H9 (cell line): ENCODE measurements at regions not wholly inside any gene's neighbourhood (a gene's known extent, or its start where the extent isn't known, plus 50 kb on each side); places are given as distances from the start of the nearest gene placed in this dataset.

ENCODE experiments used
- DNase-seq: peaks from one replicate; pipeline ENCODE4 v3.0.0-alpha.2; 2017
- H2AFZ ChIP-seq: one replicate; pipeline ENCODE4 v1.6.1; 2013; ENCODE audit warnings: mild to moderate bottlenecking, low read length, control low read depth, moderate library complexity
- H2AK5ac ChIP-seq: 2 replicates; pipeline ENCODE4 v1.6.1; 2013; ENCODE audit warnings: low read length, control low read depth, mixed read lengths; ENCODE audit not compliant: insufficient read length
- H2BK120ac ChIP-seq: one replicate; pipeline ENCODE4 v1.6.1; 2013; ENCODE audit warnings: low read depth, mild to moderate bottlenecking, low read length, control low read depth, inconsistent platforms; ENCODE audit not compliant: poor library complexity, severe bottlenecking
- H2BK12ac ChIP-seq: 2 replicates; pipeline ENCODE4 v1.6.1; 2013; ENCODE audit warnings: low read length, control low read depth, mixed read lengths, low read depth; ENCODE audit not compliant: insufficient read length
- H2BK15ac ChIP-seq: 2 replicates; pipeline ENCODE4 v1.6.1; 2013; ENCODE audit warnings: low read depth, low read length, control low read depth
- H2BK20ac ChIP-seq: one replicate; pipeline ENCODE4 v1.6.1; 2013; ENCODE audit warnings: low read depth, mild to moderate bottlenecking, low read length, control low read depth, inconsistent platforms; ENCODE audit not compliant: poor library complexity, severe bottlenecking
- H2BK5ac ChIP-seq: 2 replicates; pipeline ENCODE4 v1.6.1; 2013; ENCODE audit warnings: low read length, control low read depth, mixed read lengths; ENCODE audit not compliant: insufficient read length
- H3K14ac ChIP-seq: 2 replicates; pipeline ENCODE4 v1.6.1; 2013; ENCODE audit warnings: low read length, control low read depth; ENCODE audit not compliant: insufficient read depth
- H3K18ac ChIP-seq: 2 replicates; pipeline ENCODE4 v1.6.1; 2013; ENCODE audit warnings: low read depth, mild to moderate bottlenecking, mixed read lengths, low read length, control low read depth; ENCODE audit not compliant: insufficient read length
- H3K23ac ChIP-seq: 2 replicates; pipeline ENCODE4 v1.6.1; 2013; ENCODE audit warnings: low read length, control low read depth, mixed read lengths, low read depth; ENCODE audit not compliant: insufficient read length
- H3K23me2 ChIP-seq: 2 replicates; pipeline ENCODE4 v1.6.1; 2013; ENCODE audit warnings: low read depth, mild to moderate bottlenecking, mixed read lengths, low read length, control low read depth; ENCODE audit not compliant: insufficient read length, poor library complexity, severe bottlenecking
- H3K27ac ChIP-seq: 2 replicates; pipeline ENCODE4 v1.5.1; 2013; ENCODE audit warnings: low read length, control low read depth, mixed read lengths, low read depth; ENCODE audit not compliant: insufficient read length
- H3K27me3 ChIP-seq: 2 replicates; pipeline ENCODE4 v1.6.1; 2013; ENCODE audit warnings: low read length, control low read depth, inconsistent platforms; ENCODE audit not compliant: insufficient read depth
- H3K4ac ChIP-seq: 2 replicates; pipeline ENCODE4 v1.6.1; 2013; ENCODE audit warnings: low read depth, mild to moderate bottlenecking, control low read depth, inconsistent platforms, low read length, moderate library complexity
- H3K4me1 ChIP-seq: 2 replicates; pipeline ENCODE4 v1.6.1; 2013; ENCODE audit warnings: low read length, control low read depth, inconsistent platforms; ENCODE audit not compliant: insufficient read depth
- H3K4me2 ChIP-seq: 2 replicates; pipeline ENCODE4 v1.6.1; 2013; ENCODE audit warnings: low read length, control low read depth, mixed read lengths; ENCODE audit not compliant: insufficient read length, insufficient read depth
- H3K56ac ChIP-seq: 2 replicates; pipeline ENCODE4 v1.6.1; 2013; ENCODE audit warnings: low read depth, mild to moderate bottlenecking, mixed read lengths, low read length, control low read depth; ENCODE audit not compliant: insufficient read length
- H3K79me1 ChIP-seq: 2 replicates; pipeline ENCODE4 v1.6.1; 2013; ENCODE audit warnings: low read depth, mild to moderate bottlenecking, moderate library complexity, low read length, control low read depth, inconsistent platforms; ENCODE audit not compliant: insufficient read depth, poor library complexity, severe bottlenecking
- H3K79me2 ChIP-seq: 2 replicates; pipeline ENCODE4 v1.6.1; 2013; ENCODE audit warnings: low read length, control low read depth, inconsistent platforms; ENCODE audit not compliant: insufficient read depth
- H3K9ac ChIP-seq: 2 replicates; pipeline ENCODE4 v1.6.1; 2013; ENCODE audit warnings: low read length, control low read depth, mixed read lengths; ENCODE audit not compliant: insufficient read length; ENCODE audit errors: extremely low read depth
- H3K9me3 ChIP-seq: one replicate; pipeline ENCODE4 v1.6.1; 2013; ENCODE audit warnings: low read depth, low read length, inconsistent platforms; ENCODE audit not compliant: control insufficient read depth
- H3T11ph ChIP-seq: one replicate; pipeline ENCODE4 v1.6.1; 2013; ENCODE audit warnings: mild to moderate bottlenecking, low read length, control low read depth, inconsistent platforms
- H4K20me1 ChIP-seq: one replicate; pipeline ENCODE4 v1.6.1; 2013; ENCODE audit not compliant: control insufficient read depth, insufficient read length, insufficient read depth
- H4K5ac ChIP-seq: 2 replicates; pipeline ENCODE4 v1.6.1; 2013; ENCODE audit warnings: low read depth, mild to moderate bottlenecking, mixed read lengths, low read length, control low read depth; ENCODE audit not compliant: insufficient read length
- H4K8ac ChIP-seq: replicated peaks from 2 replicates; pipeline ENCODE4 v1.6.1; 2013; ENCODE audit warnings: low read length, control low read depth, mixed read lengths, low read depth; ENCODE audit not compliant: insufficient read length
- H4K91ac ChIP-seq: 2 replicates; pipeline ENCODE4 v1.6.1; 2013; ENCODE audit warnings: low read depth, mild to moderate bottlenecking, moderate library complexity, mixed read lengths, low read length, control low read depth; ENCODE audit not compliant: insufficient read length
- H3K27ac Mint-ChIP-seq, 3 experiments: 2 replicates in 2 of 3; 3 replicates in 1 of 3; pipeline ENCODE4 v1.8.0; 2020 to 2021; ENCODE audit warnings: mixed read lengths in 3 of 3, mild to moderate bottlenecking in 1 of 3, moderate library complexity in 1 of 3
- H3K27me3 Mint-ChIP-seq: 2 replicates; pipeline ENCODE4 v1.8.0; 2021; ENCODE audit warnings: low read depth, mild to moderate bottlenecking, moderate library complexity, mixed read lengths
- H3K36me3 Mint-ChIP-seq, 3 experiments: 2 replicates in 2 of 3; 3 replicates in 1 of 3; pipeline ENCODE4 v1.8.0; 2020 to 2021; ENCODE audit warnings: low read depth in 3 of 3, mixed read lengths in 3 of 3; ENCODE audit not compliant: insufficient read depth in 1 of 3
- H3K4me1 Mint-ChIP-seq, 2 experiments: 2 replicates each; pipeline ENCODE4 v1.8.0; 2020; ENCODE audit warnings: mixed read lengths in 2 of 2
- H3K4me3 Mint-ChIP-seq, 2 experiments: 2 replicates in 1 of 2; 3 replicates in 1 of 2; pipeline ENCODE4 v1.8.0; 2020 to 2021; ENCODE audit warnings: mild to moderate bottlenecking in 2 of 2, mixed read lengths in 2 of 2, moderate library complexity in 1 of 2
- H3K9me3 Mint-ChIP-seq, 2 experiments: 2 replicates in 1 of 2; 3 replicates in 1 of 2; pipeline ENCODE4 v1.8.0; 2020; ENCODE audit warnings: mild to moderate bottlenecking in 2 of 2, mixed read lengths in 2 of 2, moderate library complexity in 1 of 2
- CTCF ChIP-seq: fragments of 200-600 bp; sonication (generic); conservative IDR thresholded peaks from 3 replicates; pipeline ENCODE4 v1.8.0; 2021; ENCODE audit warnings: antibody characterized with exemption, mild to moderate bottlenecking
- WGBS: extraction: QIAGEN DNeasy Blood & Tissue Kit; methylation state at CpG from one replicate; pipeline ENCODE4 v1.1.7; 2013; ENCODE audit warnings: missing lambda C conversion rate, low lambda C conversion rate, mixed read lengths; ENCODE audit not compliant: insufficient read length; ENCODE audit errors: extremely low coverage; 5-methylcytosine and 5-hydroxymethylcytosine counted together

DNA sequence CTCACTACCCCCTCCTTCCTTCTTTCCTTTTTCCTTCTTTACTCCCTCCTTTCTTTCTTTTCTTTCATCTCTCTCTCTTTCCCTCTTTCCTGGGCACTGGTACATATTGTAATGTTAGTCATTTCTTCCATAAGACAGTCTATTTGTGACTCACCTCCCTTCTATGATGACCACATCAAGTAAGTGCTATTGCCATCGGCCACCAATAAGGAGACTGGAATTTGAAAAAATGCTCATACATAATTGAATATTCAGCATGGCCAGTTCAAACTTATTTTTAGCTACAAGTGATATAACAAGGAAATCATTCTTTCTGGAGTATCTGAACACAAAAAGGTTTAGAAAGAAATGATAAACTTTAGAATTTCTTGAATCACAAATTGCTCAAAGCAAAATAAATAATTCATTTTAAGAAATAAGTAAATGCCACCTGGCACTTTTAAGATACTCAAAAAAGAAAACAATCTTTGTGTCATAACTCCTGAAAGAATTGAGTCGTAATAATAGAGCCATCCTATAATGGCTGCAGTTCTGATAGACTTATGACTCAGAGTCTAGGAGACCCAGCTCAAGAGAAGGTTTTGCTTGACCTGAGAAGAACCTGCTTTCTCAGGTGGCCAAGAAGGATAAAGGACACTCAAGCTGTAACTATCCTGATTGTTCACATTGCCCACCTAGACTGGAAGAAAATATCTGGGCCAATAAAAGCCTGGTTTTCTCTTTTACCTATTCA lies 51.6 kb upstream of the CCBE1 start:
- Histone ChIP-seq H3K4me2 (no peak overlapping the region), H3K4ac (no peak overlapping the region), H2BK120ac (no peak overlapping the region), H3K4me1 (no peaks in the 10 kb centered on the region), H3K79me1 (no peaks in the 10 kb centered on the region), H4K8ac (no peak overlapping the region), H4K91ac (no peak overlapping the region), H3K9ac (no peak overlapping the region), H3T11ph (no peak overlapping the region), H4K5ac (no peak overlapping the region), H2BK12ac (no peak overlapping the region), H3K23me2 (no peaks in the 10 kb centered on the region), H3K9me3 (no peaks in the 10 kb centered on the region), H3K18ac (no peak overlapping the region), H2AFZ (no peak overlapping the region), H2BK5ac (no peak overlapping the region), H3K23ac (no peak overlapping the region), H2AK5ac (no peak overlapping the region), H2BK15ac (no peak overlapping the region), H3K56ac (no peak overlapping the region), H3K27me3 (no peaks in the 10 kb centered on the region), H3K14ac (no peak overlapping the region), H2BK20ac (no peak overlapping the region), H3K79me2 (no peaks in the 10 kb centered on the region), H3K27ac (no peak overlapping the region), H4K20me1 (no peaks in the 10 kb centered on the region)
- H3K4me3 Mint-ChIP-seq: no peak overlapping the region
- no CpG with 5 or more reads among the region's 2 CpGs for WGBS
- H3K27ac Mint-ChIP-seq: no peak overlapping the region
- TF ChIP-seq CTCF: no peak
- H3K27me3 Mint-ChIP-seq: no peaks in the 10 kb centered on the region; the same call in 1 of the 2 replicates
- no peaks in the 10 kb centered on the region for H3K36me3 Mint-ChIP-seq
- DNase-seq: no peak
- 0 out of 4 replicates have a peak, but pooled peaks cover 0 to under 1% of the 10 kb centered on the region in 2 experiments for H3K4me1 Mint-ChIP-seq
- no peaks in the 10 kb centered on the region for H3K9me3 Mint-ChIP-seq
